ENCODE measurements at regions not wholly inside any gene's neighbourhood (a gene's known extent, or its start where the extent isn't known, plus 50 kb on each side); places are given as distances from the start of the nearest gene placed in this dataset.

DNA sequence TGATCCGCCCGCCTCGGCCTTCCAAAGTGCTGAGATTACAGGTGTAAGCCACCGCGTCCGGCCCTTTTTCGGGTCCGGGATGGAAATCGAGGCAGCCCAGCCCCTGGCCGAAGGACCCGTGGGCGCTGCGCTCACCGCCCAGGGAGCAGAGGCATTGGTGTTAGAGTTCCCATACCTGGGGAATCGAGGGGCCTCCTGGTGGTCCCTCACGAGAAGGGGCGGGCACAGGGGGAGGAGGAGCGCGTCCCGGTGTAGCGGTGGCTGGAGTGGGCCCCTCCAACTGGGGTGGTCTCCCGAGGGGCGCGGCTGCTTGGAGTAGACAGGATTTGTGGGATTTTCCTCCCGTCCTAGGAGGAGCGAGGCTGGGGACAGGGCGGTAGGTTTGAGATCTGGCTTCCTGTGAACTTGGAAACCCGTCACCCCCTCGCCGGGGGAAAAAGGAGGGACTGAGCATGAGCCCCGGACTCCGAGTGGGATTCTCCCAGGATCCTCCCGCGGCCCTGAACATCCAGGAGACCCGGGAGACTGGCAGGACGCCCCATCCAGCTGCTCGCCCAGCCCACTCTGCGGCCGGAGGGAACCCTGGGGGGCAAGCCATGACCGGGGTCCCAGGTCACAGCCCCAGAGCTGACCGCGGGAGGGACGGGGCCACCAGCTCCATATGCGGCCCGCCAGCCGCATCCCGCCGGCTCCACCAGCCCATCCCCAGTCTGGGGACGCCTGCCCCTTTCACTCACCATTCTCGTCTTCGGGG lies 70.9 kb downstream of the ASCL4 start:
- no peak for DNase-seq (ENCODE audit: extremely low read depth, low read depth)
- TF ChIP-seq, protein P1, sequence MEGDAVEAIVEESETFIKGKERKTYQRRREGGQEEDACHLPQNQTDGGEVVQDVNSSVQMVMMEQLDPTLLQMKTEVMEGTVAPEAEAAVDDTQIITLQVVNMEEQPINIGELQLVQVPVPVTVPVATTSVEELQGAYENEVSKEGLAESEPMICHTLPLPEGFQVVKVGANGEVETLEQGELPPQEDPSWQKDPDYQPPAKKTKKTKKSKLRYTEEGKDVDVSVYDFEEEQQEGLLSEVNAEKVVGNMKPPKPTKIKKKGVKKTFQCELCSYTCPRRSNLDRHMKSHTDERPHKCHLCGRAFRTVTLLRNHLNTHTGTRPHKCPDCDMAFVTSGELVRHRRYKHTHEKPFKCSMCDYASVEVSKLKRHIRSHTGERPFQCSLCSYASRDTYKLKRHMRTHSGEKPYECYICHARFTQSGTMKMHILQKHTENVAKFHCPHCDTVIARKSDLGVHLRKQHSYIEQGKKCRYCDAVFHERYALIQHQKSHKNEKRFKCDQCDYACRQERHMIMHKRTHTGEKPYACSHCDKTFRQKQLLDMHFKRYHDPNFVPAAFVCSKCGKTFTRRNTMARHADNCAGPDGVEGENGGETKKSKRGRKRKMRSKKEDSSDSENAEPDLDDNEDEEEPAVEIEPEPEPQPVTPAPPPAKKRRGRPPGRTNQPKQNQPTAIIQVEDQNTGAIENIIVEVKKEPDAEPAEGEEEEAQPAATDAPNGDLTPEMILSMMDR (IDR thresholded peaks at IDR 0.05; ENCODE audit: low read depth, low read length, missing control alignments) = no peak
- no peak overlapping the region for H3K4me3 ChIP-seq (replicated peaks; ENCODE audit: low read depth, low read length)

- TF ChIP-seq, protein P1 (IDR thresholded peaks at IDR 0.05; ENCODE audit: low read depth, low read length, missing control alignments) = no peak
- no peak for DNase-seq (ENCODE audit: extremely low read depth, low read depth)
- no peak overlapping the region for H3K4me3 ChIP-seq (replicated peaks; ENCODE audit: low read depth, low read length)
Measured at GRCh38 chr12:107845980-107846659, 71.6 kb downstream of the ASCL4 start.

DNA sequence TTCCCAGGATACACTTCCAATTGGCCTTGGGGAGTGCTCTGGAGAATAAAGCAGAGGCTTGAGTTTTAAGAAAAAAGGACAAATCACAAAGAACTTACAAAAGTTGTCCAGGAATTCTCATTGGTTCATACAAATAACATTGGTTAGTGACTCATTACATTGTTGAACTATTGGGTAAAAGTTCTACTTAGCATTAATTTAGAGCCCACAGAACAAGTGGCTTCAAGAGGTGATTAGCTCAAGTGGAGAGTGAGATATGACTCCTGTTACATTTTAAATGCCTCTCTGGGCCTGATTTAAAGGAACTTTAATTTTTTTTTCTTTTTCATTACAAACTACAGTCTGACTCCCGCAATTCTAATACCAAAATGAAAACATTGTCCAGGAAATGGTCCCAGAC lies 72.9 kb downstream of the ASCL4 start:
- no peak for DNase-seq (ENCODE audit: extremely low read depth, low read depth)
- TF ChIP-seq, protein P1 (IDR thresholded peaks at IDR 0.05; ENCODE audit: low read depth, low read length, missing control alignments) = no peak
- H3K4me3 ChIP-seq (replicated peaks; ENCODE audit: low read depth, low read length) = no peak overlapping the region

- no peak for DNase-seq (ENCODE audit: extremely low read depth, low read depth)
Measured at GRCh38 chr12:107847830-107848229, 73.3 kb downstream of the ASCL4 start.

GRCh38 chr12:107853479-107853878 lies 79.0 kb downstream of the ASCL4 start:
- DNase-seq (ENCODE audit: extremely low read depth, low read depth) = no peak
- TF ChIP-seq, protein P1 (IDR thresholded peaks at IDR 0.05; ENCODE audit: low read depth, low read length, missing control alignments) = no peak
- no peak overlapping the region for H3K4me3 ChIP-seq (replicated peaks; ENCODE audit: low read depth, low read length)

More at GRCh38 chr12:107847830-107848229, 73.3 kb downstream of the ASCL4 start:
- TF ChIP-seq, protein P1 (IDR thresholded peaks at IDR 0.05; ENCODE audit: low read depth, low read length, missing control alignments) = no peak
- no peak overlapping the region for H3K4me3 ChIP-seq (replicated peaks; ENCODE audit: low read depth, low read length)

DNA sequence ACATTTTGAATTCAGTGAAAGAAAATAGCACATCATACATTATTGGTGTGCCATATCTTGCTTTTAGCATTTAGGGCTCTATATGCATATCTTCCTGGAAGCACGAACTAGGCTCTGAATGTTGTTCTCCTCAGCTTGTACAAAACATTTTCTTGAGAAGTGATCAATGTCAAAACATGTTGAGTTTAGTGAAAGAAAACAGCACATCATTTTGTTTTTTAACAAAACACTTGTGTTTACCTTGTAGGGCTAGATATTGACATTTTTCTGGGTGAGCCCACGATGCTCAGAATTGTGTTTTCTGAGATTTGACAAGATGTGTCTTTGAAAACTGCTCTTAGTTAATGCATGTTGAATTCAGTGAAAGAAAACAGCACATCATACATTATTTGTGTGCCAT lies 81.0 kb downstream of the ASCL4 start:
- TF ChIP-seq, protein P1 (IDR thresholded peaks at IDR 0.05; ENCODE audit: low read depth, low read length, missing control alignments) = no peak
- DNase-seq (ENCODE audit: extremely low read depth, low read depth) = no peak
- H3K4me3 ChIP-seq (replicated peaks; ENCODE audit: low read depth, low read length) = no peak overlapping the region

All from HFF-Myc (cell line).